Smooth muscle cell (in vitro differentiated cells): ENCODE measurements at regions not wholly inside any gene's neighbourhood (a gene's known extent, or its start where the extent isn't known, plus 50 kb on each side); places are given as distances from the start of the nearest gene placed in this dataset.

Experiments
- DNase-seq: peaks from one replicate; lab custom pipeline; 2025; ENCODE audit not compliant: unreplicated experiment; lab: John Stamatoyannopoulos, UW
- H2AFZ ChIP-seq: fragments of 200-600 bp; sonication (generic); 2 replicates; pipeline ENCODE4 v1.6.0; 2016; ENCODE audit warnings: antibody characterized with exemption, low read depth, mild to moderate bottlenecking
- H3F3A ChIP-seq: fragments of 200-600 bp; sonication (generic); 2 replicates; pipeline ENCODE4 v1.6.0; 2017; ENCODE audit warnings: antibody characterized with exemption, low read depth
- H3K27ac ChIP-seq: fragments of 200-600 bp; sonication (generic); 2 replicates; pipeline ENCODE4 v1.5.1; 2016; ENCODE audit warnings: low read depth, mild to moderate bottlenecking
- H3K27me3 ChIP-seq: fragments of 200-600 bp; sonication (generic); 2 replicates; pipeline ENCODE4 v1.6.1; 2016; ENCODE audit warnings: low read depth, mild to moderate bottlenecking
- H3K36me3 ChIP-seq: fragments of 200-600 bp; sonication (generic); 2 replicates; pipeline ENCODE4 v1.5.1; 2016; ENCODE audit warnings: low read depth
- H3K4me1 ChIP-seq: fragments of 200-600 bp; sonication (generic); 2 replicates; pipeline ENCODE4 v1.5.1; 2016; ENCODE audit warnings: low read depth
- H3K4me2 ChIP-seq: fragments of 200-600 bp; sonication (generic); 2 replicates; pipeline ENCODE4 v1.6.0; 2016; ENCODE audit warnings: mild to moderate bottlenecking
- H3K4me3 ChIP-seq: fragments of 200-600 bp; sonication (generic); 2 replicates; pipeline ENCODE4 v1.5.1; 2016; ENCODE audit warnings: mild to moderate bottlenecking
- H3K79me2 ChIP-seq: fragments of 200-600 bp; sonication (generic); 2 replicates; pipeline ENCODE4 v1.6.0; 2016; ENCODE audit warnings: low read depth, mild to moderate bottlenecking
- H3K9ac ChIP-seq: fragments of 200-600 bp; sonication (generic); 2 replicates; pipeline ENCODE4 v1.6.0; 2016; ENCODE audit warnings: low read depth
- H3K9me3 ChIP-seq: fragments of 200-600 bp; sonication (generic); replicated peaks from 2 replicates; pipeline ENCODE4 v1.5.1; 2016; ENCODE audit warnings: low read depth
- H4K20me1 ChIP-seq: fragments of 200-600 bp; sonication (generic); 2 replicates; pipeline ENCODE4 v1.6.0; 2016; ENCODE audit warnings: low read depth
- whole genome bisulfite sequencing: methylation state at CpG from one replicate; pipeline ENCODE4 v1.1.7; 2016; ENCODE audit warnings: low lambda C conversion rate; 5-methylcytosine and 5-hydroxymethylcytosine counted together
- TF ChIP-seq, protein P1 (sequence below): fragments of 200-600 bp; sonication (generic); IDR thresholded peaks from 2 replicates; pipeline ENCODE4 v1.5.1; 2017; ENCODE audit warnings: borderline replicate concordance, mild to moderate bottlenecking, antibody characterized with exemption; ENCODE audit not compliant: insufficient read depth, poor library complexity, severe bottlenecking

DNA sequence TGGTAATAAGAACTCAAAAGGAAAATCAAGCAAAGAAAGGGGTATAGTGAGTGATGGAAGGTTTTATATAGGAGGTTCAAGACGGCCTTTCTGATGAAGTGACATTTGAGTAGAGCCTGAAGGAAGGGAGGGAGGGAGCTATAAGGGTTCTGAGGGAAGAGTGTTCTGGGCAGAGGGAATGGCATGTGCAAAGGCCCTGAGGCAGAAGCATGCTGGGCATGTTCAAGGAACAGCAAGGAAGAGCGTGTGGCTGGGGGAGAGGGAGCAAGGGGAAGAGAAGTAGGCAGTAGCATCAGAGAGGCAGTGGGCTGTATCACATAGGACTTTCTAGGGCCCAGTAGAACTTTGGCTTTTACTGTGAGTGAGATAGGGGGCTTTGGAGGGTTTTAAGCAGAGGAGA, 108.9 kb upstream of the NAV2 start:
- no peak for DNase-seq
- Histone ChIP-seq H3K79me2 (no peaks in the 10 kb centered on the region), H3K9ac (no peak overlapping the region), H3K9me3 (no peaks in the 10 kb centered on the region), H3K4me3 (no peak overlapping the region), H3K4me1 (peaks cover 5% of the 10 kb centered on the region), H4K20me1 (no peaks in the 10 kb centered on the region), H3K36me3 (no peaks in the 10 kb centered on the region), H2AFZ (no peak overlapping the region), H3F3A (peaks cover 3% of the 10 kb centered on the region), H3K27me3 (no peaks in the 10 kb centered on the region), H3K27ac (no peak overlapping the region), H3K4me2 (no peak overlapping the region)
- WGBS: 96% methylated on average over 2 of the region's 2 CpGs
- TF ChIP-seq, protein P1, sequence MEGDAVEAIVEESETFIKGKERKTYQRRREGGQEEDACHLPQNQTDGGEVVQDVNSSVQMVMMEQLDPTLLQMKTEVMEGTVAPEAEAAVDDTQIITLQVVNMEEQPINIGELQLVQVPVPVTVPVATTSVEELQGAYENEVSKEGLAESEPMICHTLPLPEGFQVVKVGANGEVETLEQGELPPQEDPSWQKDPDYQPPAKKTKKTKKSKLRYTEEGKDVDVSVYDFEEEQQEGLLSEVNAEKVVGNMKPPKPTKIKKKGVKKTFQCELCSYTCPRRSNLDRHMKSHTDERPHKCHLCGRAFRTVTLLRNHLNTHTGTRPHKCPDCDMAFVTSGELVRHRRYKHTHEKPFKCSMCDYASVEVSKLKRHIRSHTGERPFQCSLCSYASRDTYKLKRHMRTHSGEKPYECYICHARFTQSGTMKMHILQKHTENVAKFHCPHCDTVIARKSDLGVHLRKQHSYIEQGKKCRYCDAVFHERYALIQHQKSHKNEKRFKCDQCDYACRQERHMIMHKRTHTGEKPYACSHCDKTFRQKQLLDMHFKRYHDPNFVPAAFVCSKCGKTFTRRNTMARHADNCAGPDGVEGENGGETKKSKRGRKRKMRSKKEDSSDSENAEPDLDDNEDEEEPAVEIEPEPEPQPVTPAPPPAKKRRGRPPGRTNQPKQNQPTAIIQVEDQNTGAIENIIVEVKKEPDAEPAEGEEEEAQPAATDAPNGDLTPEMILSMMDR: no peak

DNA sequence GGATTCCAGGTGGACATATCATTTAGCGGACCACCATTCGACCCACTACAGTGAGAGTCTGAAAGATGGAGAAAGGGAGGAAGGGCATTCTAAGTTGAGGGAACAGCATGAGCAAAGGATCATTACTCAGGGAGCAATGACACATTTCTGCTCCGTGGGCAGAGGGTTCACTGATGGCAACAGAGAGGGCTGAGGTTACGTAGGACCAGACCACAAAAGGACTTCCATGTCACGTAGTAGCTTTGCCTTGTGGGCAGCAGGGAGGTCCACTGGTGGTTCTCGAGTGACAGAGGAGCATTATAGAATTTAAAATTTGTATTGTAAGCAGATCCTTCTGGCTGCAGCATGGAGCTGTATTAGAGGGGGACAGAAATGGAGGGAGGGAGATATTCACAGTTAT, 109.7 kb upstream of the NAV2 start:
- TF ChIP-seq, protein P1: no peak
- H3K4me1 ChIP-seq: peaks cover 10% of the 10 kb centered on the region
- no peaks in the 10 kb centered on the region for H3K27me3 ChIP-seq
- no peak for DNase-seq
- no peak overlapping the region for H3K4me3 ChIP-seq
- no peaks in the 10 kb centered on the region for H3K79me2 ChIP-seq
- peaks cover 3% of the 10 kb centered on the region for H3F3A ChIP-seq
- no peak overlapping the region for H3K9ac ChIP-seq
- no peak overlapping the region for H3K27ac ChIP-seq
- H4K20me1 ChIP-seq: no peaks in the 10 kb centered on the region
- H3K36me3 ChIP-seq: no peaks in the 10 kb centered on the region
- no peak overlapping the region for H2AFZ ChIP-seq
- 76% methylated on average over 6 of the region's 6 CpGs for WGBS
- no peaks in the 10 kb centered on the region for H3K9me3 ChIP-seq
- no peak overlapping the region for H3K4me2 ChIP-seq

DNA sequence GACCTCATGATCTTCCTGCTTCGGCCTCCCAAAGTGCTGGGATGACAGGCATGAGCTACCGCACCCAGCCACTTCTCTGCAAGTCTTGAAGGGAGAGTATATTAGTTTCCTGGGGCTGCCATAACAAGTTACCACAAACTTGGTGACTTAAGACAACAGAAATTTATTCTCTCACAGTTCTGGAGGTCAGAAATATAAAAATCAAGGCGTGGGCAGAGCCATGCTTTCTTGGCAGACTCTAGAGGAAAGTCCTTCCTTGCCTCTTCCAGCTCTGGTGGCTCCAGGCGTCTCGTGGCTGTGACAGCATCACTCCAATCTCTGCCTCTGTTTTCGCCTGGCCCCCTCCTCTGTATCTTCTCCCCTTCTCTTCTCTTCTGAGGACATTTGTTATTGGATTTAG, 110.2 kb upstream of the NAV2 start:
- H3K27ac ChIP-seq: no peak overlapping the region
- no peaks in the 10 kb centered on the region for H3K27me3 ChIP-seq
- H3K4me1 ChIP-seq: peaks cover 13% of the 10 kb centered on the region
- H3K79me2 ChIP-seq: no peaks in the 10 kb centered on the region
- H3K9me3 ChIP-seq: no peaks in the 10 kb centered on the region
- H3K4me2 ChIP-seq: no peak overlapping the region
- WGBS: 79% methylated on average over 6 of the region's 6 CpGs
- H3K9ac ChIP-seq: no peak overlapping the region
- TF ChIP-seq, protein P1: no peak
- H3F3A ChIP-seq: peaks cover 3% of the 10 kb centered on the region
- no peak overlapping the region for H3K4me3 ChIP-seq
- H2AFZ ChIP-seq: no peak overlapping the region
- DNase-seq: no peak
- H4K20me1 ChIP-seq: no peaks in the 10 kb centered on the region
- H3K36me3 ChIP-seq: no peaks in the 10 kb centered on the region

DNA sequence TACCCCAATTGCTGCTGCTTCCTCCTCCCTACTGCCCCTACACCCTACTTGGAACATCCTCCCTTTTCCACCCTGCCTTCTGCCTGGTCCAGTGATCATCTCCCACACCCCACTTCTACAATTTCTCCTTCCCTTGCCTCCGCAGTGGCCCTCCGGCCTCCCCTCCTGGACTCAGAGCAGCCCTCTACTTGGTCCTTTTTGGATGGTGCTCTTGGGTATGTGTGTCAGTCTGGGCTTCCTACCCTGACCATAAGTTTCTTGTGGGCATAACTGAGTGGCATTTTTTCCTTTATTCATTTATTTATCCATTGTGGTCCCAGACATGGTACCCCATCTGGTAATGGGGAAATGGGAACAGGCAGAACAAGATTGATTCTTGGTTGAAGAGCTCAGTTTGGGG, 111.4 kb upstream of the NAV2 start:
- peaks cover 11% of the 10 kb centered on the region for H3K4me1 ChIP-seq
- no peak overlapping the region for H3K4me3 ChIP-seq
- 98% methylated on average over 2 of the region's 2 CpGs for WGBS
- H3K9ac ChIP-seq: no peak overlapping the region
- H3K27ac ChIP-seq: no peak overlapping the region
- TF ChIP-seq, protein P1: no peak
- peaks cover 6% of the 10 kb centered on the region for H3F3A ChIP-seq
- no peaks in the 10 kb centered on the region for H3K27me3 ChIP-seq
- H3K36me3 ChIP-seq: no peaks in the 10 kb centered on the region
- H3K9me3 ChIP-seq: no peaks in the 10 kb centered on the region
- no peak overlapping the region for H2AFZ ChIP-seq
- H3K79me2 ChIP-seq: no peaks in the 10 kb centered on the region
- no peaks in the 10 kb centered on the region for H4K20me1 ChIP-seq
- no peak for DNase-seq
- no peak overlapping the region for H3K4me2 ChIP-seq
